GM19240 (cell line): ENCODE measurements at regions not wholly inside any gene's neighbourhood (a gene's known extent, or its start where the extent isn't known, plus 50 kb on each side); places are given as distances from the start of the nearest gene placed in this dataset.
"Not testable (repeated sequence)": the region's sequence is repeated elsewhere in the genome, so short reads cannot be mapped to it uniquely, and the experiment has no call there.

Source experiments
- DNase-seq: peaks from one replicate; pipeline ENCODE4 v3.0.0; 2011; ENCODE audit warnings: low spot score; ENCODE audit not compliant: insufficient read length

DNA sequence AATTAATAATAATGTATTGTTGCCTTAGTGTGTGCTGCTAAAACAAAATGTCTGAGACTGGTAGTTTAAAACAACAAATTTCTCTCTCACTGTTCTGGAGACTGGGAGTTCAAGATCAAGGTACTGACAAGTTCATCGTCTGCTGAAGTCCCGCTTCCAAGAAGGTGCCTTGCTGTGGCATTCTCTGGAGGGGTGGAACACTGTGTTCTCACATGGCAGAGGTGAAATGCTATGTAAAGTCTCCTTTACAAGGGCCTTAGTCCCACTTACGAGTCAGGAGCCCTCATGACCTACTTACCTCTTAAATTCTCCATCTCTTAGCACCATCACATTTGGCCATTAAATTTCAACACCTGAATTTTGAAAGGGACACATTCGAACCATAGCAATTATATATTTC, 299.2 kb upstream of the RBMS1 start:
- no peak for DNase-seq

GRCh38 chr2:160794926-160795325, 301.3 kb upstream of the RBMS1 start:
- no peak for DNase-seq

GRCh38 chr2:160803881-160804280, 310.3 kb upstream of the RBMS1 start:
- no peak for DNase-seq

- DNase-seq: no peak
Measured at GRCh38 chr2:160810406-160810805, 316.8 kb upstream of the RBMS1 start.

- DNase-seq: no peak
Measured at GRCh38 chr2:160812830-160813505, 319.4 kb upstream of the RBMS1 start.

DNA sequence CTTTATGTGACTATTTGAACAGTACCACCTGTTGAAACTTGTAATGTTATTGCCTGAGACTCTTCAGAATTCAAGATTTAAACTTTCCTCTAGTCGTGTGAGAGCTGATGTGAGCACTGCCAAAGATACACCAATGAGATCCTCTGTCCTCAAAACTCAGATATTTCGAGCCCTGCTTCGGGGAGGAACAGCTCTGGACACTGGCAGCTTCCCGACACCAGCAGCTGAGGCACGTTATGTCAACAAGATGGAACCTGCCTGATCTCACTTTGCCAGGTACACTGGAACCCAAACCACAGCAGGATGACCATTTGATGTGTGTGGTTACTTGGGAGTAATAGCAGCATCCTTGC, 319.9 kb upstream of the RBMS1 start:
- DNase-seq: no peak

DNA sequence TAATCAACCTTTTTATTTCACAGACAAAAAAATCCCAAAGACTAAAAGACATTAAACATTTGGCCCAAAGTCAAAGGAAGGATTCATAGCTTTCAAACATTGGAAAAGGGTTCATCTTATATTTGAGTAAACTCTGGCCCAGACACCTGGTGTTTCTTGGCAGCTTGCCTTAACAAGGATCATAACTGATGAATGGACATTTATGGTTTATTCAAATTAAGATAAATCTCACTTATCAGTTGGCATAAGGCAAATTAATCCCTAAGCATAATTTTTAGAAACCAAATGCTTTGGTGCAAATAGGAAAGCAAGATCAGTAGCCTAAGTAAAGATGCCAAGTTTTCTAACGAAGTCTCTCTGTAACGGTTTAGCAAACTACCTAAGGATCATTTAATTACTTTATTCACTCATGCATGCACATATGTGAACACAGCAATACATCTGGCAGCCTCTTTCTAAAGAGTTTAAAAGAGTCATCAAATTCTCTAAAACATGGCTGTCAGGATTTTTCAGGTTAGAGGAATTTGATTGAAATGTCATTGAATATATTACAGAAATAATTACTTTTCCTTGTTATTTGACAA, 323.4 kb upstream of the RBMS1 start:
- DNase-seq: no peak

- no peak for DNase-seq
Measured at GRCh38 chr2:160820691-160821090, 327.1 kb upstream of the RBMS1 start.

DNA sequence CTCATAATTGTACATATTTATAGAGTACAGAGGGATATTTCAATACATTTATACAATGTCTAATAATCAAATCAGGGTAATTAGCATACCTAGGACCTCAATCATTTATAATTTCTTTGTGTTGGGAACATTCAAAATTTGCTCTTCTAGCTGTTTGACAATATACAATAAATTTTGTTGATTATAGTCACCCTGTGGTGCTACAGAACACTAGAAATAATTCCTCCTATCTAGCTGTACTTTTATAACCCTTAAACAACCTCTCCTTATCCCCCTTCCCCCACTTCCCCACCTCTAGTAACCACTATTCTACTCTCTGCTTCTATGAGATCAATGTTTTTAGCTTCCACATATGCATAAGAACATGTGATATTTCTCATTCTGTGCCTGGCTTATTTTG, 328.4 kb upstream of the RBMS1 start:
- DNase-seq: no peak

- DNase-seq: no peak
Measured at GRCh38 chr2:160825433-160825832, 331.8 kb upstream of the RBMS1 start.

DNA sequence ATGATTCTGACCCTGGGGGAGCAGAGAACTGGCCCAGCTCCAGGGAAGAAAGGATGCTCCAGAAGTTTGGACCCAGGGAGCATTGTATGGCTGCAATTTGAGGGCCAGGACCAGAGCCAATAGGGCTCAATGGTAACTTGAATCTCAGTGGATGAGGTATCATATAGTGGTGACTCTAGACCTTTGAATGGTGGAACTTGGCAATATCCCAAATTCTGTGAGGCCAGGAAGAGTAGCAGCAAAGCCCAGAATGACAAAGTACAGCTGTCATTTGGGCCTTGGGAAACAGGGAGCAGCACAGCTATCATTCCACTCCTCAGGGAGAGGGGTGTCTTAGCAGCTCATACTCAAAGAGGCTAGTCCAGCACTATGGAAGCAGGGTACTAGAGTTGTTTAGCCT, 332.9 kb upstream of the RBMS1 start:
- no peak for DNase-seq

DNA sequence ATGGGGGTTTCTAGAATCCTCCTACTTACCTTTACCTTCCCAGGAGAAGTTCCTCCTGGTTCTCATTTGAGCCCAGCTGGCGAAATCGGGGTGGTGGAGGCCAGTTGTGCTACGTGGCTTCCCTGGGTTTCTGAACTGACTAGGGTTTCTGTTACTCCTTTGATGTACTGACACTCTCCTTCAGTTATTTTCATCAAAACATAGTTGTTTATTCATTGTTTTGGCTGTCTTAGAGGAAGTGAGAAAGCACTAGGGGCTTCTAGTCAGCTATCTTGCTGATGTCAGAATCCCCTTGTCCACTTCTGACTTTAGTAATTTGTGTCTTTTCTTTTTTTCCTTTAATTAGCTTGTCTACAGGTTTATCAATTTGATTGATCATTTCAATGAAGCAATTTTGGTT, 332.2 kb upstream of the TANK start:
- DNase-seq: no peak

- DNase-seq: not testable (repeated sequence)
Measured at GRCh38 chr2:160832381-160832780, 327.8 kb upstream of the TANK start.

DNA sequence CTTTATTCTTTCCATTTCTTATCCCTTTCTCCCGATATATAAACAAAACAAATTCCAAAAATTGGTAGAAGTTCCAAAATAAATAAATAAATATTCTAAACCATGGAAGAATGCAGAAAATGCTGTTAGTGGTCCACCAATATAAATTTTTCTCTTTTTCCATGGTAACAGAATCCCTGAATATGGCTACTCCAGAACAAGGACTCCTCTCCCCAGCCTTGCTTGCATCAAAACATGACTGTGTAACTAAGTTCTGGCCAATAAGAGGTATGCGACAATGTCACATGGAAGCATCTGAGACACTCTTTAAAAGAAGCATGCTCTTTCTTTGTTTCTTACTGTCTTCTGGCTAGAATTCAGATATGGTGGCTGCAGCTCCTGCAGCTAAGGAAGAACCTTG, 325.1 kb upstream of the TANK start:
- DNase-seq: no peak

GRCh38 chr2:160836755-160837154, 323.5 kb upstream of the TANK start:
- no peak for DNase-seq

DNA sequence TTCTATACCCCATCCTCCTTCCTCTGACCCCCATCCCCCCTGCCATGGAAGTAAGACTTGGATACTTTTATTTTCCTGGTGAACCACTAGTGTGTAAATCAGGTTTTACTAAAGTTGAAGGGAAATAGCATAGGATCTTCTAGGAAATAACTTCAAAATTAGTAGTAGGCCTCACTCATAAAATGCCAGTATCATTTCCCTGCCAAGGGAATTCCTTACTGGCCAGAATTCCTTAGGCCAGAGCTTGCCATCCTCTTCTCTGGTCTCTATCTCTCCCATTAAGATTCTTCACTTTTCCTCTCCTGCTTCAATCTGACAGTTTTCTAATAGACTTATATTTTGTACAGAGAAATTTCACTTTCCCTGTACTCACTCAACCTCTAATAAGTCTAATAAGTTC, 322.8 kb upstream of the TANK start:
- DNase-seq: no peak

DNA sequence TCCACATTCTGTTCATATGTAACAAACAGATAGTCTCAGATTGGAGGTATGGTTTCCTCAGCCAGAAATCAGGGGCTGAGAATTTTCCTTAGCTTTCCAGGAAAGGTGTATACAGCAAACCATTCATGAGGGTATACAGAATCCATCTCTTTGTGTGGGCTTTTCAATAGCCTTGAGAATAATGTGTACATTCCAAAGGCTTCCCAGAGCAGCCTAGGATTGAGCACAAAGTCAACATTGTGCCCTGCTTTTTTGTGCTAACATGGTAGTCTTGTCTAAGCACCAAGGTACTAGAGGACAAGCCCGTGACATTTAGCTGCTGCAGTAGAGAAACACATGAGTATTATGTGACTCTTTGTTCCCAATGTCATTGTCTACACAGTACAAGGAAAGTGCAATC, 322.1 kb upstream of the TANK start:
- DNase-seq: no peak

GRCh38 chr2:160838691-160839090, 321.5 kb upstream of the TANK start:
- no peak for DNase-seq

DNA sequence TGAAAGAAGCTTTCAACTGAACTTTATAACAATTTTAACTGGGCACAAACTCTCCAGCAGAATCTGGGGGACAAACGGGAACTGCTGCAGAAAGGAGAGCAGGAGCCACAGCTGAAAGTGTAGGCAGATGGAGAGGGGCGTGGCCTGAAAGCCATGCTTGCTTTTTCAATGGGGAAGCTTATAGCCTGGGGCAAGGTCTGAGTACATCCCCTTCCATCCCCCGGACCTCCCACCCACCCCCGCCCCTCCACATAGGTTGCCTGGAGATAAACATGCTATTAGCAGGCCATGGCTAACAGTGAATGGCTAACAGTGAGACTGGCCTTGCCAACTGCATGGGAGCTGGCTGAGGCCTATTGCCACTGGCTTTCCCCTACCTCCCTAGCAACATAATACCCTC, 317.9 kb upstream of the TANK start:
- no peak for DNase-seq

DNA sequence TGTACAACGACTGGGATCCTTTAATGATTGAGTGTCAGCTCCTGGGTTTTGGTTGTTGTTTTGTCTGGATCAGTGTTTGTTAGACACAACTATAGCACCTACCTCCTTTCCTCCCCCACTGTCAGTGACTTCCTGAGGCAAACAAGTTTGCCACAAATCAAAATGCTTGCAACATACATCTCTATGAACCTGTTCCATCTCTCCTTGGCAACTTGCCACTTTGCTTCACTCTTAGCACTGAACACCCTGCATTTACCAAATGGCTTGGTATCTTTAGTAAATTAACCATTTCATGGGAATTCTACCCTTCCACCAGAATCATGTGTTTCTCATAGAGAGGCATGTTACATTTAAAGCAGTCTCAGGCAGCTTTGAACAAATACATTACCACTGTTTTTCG, 301.1 kb upstream of the TANK start:
- DNase-seq: no peak

DNA sequence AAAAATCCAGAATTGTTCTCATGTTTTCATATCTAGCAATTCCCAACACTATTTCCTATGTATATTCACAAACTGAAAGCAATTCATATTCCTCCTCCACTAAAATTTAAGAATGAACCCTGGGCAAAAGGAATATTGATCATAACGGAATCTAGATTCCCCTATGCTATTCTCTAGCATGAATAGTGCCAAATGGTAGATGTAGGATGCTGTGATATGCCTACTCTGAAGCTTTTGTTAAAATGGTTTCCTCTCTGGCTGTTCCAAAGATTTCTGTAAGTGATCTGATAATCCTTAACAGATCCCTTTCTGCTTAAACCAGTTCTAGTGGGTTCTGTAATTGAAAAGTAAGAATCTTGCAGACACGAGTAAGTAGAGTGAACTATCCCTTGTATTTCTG, 298.0 kb upstream of the TANK start:
- no peak for DNase-seq

DNA sequence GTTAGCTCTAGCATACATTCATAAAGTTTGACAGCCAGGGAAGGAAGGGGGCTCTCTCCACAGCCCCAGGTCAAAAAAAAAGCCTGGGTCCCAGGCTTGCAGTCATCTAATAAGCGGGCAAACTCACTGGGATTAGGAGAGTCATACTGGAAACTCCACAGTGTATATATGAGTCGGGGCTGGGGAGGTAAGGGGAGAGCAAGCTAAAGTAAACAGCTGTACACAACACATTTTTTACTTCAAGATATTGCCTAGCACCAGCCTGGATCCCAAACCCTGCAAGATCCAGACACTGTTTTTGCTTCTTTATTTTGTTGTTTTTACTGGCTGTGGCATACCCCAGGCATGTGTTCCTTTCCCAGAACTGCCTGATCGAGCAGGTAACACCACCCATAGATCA, 291.3 kb upstream of the TANK start:
- DNase-seq: no peak

- DNase-seq: no peak
Measured at GRCh38 chr2:160869411-160869810, 290.8 kb upstream of the TANK start.
